Stimulated activated CD4-positive, alpha-beta T cell treated with anti-CD3 and anti-CD28 coated beads, Interleukin-1b, Interleukin-23, amount 100 ng/mL, for 24 hours (primary cell): ENCODE measurements at regions not wholly inside any gene's neighbourhood (a gene's known extent, or its start where the extent isn't known, plus 50 kb on each side); places are given as distances from the start of the nearest gene placed in this dataset.
"Not testable (repeated sequence)": the region's sequence is repeated elsewhere in the genome, so short reads cannot be mapped to it uniquely, and the experiment has no call there.

Experiments used
- DNase-seq, 4 experiments: peaks; one replicate each; pipeline ENCODE4 v3.0.0-alpha.2; 2020; ENCODE audit warnings: low read depth in 4 of 4, low spot score in 1 of 4

DNA sequence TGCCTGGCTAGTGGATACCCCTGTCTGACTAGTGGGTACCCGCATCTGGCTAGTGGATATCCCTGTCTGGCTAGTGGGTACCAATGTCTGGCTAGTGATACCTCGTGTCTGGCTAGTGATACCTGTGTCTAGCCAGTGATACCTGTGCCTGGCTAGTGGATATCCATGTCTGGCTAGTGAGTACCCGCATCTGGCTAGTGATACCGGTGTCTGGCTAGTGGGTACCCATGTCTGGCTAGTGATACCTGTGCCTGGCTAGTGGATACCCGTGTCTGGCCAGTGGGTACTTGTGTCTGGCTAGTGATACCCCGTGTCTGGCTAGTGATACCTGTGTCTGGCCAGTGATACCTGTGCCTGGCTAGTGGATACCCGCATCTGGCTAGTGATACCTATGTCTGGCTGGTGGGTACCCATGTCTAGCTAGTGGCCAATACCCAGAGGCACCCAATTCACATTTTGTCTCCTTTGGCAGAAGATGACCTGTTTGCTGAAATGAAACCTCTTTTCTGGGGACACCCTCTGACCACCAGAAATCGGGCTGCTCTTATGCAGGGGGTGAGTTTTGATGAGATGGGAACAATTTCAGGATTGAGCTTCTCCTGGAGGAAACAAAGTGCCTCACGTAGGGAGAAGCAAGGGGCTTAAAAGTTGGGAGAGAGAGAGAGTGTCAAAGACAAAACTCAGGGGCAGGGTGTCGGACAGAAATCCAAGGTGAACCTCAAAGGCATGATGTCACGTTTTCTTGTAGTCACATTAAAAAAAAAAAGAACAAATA, 63.4 kb downstream of the SMIM38 start:
- no peak for DNase-seq

DNA sequence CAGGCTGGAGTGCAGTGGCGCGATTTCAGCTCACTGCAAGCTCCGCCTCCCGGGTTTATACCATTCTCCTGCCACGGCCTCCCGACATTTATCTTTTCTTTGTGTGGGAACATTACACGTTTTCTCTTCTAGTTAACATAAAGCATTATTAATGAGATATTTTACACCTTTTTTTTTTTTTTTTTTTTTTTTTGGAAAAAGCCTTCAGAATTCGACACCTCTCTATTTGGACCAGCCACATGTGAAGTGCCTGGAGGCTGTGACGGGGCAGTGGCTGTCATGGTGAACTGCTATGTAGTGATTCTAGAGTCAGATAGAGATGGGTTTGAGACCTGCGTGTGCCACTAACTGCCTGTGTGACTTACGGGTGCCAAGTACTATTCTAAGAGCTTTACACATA, 64.3 kb downstream of the SMIM38 start:
- no peak for DNase-seq

DNA sequence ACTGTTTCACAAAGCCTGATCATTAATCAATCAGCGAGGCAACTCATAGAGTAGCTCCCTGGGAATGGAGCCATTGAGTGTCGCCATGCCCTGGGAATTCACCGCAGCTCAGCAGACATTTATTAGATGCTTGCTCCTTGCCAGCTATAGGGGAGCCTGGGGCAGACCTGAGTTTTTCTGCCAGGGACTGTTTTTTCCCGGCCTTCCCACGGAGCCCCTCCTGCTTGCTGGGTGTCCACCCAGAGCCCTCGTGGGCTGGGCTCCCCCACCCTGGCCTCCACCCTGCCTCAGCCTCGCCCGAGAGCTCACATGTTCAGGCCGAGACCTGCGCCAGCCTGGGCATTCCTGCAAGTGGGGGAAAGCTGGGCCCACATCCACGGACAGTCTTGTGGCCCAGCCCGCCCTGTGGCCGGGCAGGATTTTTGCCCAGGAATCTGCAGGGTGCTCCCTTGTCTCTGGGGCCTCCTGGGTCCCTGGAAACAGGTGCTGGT, 64.9 kb downstream of the SMIM38 start:
- DNase-seq = no peak

DNA sequence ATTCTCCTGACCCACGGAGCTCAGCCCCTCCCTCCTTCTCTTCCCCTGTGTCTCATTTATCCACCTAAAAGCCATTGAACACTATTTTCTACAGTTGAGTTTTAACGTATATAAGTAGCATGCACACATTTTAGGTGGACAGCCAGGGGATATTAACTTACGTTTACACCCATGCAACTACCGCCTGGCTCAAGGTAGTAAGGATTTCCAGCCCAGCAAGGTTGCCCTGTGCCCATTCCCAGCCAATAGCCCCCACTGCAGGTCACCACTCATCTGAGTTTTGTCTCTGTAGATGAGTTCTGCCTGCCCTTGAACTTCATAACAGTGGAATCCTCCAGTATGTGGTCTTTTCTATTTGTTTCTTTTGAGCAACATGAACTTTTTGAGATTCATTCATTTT, 65.4 kb downstream of the SMIM38 start:
- DNase-seq = no peak

DNA sequence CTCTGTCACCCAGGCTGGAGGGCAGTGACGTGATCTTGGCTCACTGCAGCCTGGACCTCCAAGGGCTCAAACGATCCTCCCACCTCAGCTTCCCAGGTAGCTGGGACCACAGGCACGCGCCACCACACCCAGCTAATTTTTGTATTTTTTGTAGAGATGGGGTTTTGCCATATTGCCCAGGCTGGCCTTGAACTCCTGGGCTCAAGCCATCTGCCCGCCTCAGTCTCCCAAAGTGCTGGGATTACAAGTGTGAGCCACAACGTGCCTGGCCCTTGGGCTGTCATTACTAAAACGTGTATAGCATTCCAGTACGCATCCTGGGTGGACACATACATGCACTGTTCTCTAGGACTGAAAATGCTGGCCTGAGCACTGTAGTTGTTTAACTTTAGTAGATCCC, 65.9 kb downstream of the SMIM38 start:
- DNase-seq = not testable (repeated sequence)

DNA sequence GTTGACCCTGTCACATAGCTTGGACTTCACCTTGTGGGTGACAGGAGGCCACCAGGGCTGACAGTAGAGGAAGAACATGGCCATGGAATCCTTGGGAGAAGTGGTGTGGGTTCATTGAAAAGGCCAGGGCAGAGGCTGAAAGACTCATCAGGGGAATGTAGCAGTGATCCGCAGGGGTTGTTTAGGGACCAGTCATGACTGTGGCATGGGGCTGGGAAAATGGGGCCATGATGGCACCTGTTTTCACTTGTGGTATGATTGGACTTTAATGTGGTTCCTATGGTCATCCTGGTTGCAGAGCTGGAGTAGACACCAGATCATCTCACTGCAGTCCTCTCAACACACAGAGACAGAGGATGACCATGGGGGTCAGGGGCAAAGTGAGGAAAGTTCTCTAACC, 66.7 kb upstream of the MYEOV start:
- DNase-seq = no peak

DNA sequence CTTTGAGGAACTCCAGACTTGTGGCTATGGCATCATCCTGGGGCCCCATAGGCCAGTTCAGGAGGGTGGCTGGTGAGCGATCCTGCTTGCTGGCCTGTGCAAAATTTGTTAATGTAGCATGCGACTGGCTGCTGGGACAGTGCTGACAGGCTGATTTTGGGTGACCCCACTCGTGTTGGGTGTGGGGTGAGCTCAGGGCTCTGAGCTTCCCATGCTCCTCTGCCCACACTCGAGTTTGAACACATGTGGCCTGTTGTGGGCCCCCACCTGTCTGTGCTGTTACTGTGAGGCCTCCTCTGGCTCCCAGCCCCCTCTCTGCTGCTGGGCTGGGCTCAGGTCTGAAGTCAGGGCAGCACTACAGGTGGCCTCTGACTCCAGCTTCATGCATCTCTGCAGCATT, 64.4 kb upstream of the MYEOV start:
- DNase-seq = no peak

DNA sequence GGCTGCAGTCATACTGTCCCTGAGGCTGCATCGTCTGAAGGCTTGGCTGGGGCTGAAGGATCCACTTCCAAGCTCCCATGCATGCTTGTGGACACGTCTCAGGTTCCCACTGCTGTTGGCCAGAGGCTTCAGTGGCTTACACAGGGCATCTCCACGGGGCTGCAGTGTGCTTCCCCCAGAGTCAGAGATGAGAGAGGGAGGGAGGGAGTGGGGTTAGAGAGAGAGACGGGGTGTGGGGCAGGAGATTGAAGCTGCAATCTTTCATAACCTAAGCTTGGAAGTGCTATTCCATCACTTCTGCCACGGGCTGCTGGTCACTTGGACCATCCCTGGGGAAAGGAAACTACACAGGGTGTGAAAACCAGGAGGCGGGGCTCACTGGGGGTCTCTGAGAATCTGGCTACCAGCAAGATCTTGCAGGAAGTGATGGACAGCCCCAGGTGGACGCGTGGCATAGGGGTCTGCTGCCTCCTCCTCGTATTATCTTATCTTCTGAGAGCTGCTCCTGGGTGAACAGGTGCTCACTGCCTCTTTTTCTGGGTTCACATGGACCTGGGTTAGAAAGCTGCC, 63.0 kb upstream of the MYEOV start:
- DNase-seq = no peak

DNA sequence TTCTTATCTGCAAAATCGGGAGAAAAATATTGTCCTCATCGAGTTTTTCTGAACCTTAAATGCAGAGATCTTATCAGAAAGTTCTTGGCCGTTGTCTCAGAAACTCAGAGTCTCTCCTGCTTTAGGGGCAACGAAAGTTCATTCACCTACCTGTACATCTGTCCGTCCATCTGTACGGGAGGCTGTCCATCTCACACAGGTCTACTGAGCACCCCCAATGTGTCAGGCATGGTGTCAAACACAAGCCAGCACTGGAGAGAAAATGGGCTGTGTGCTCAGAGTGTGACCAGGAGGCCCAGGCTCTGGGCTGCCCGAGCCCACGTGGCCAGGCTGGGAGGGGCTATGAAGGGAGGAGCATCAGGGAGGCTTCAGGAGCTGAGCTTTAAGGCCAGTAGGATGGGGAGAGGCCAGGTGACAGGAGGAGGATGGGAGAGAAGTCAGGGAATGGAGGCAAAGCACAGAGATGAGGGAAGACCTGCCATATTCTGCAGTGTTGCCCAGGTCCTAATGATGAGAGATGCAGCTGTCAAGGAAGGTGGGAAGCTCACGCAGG, 62.4 kb upstream of the MYEOV start:
- DNase-seq = no peak

DNA sequence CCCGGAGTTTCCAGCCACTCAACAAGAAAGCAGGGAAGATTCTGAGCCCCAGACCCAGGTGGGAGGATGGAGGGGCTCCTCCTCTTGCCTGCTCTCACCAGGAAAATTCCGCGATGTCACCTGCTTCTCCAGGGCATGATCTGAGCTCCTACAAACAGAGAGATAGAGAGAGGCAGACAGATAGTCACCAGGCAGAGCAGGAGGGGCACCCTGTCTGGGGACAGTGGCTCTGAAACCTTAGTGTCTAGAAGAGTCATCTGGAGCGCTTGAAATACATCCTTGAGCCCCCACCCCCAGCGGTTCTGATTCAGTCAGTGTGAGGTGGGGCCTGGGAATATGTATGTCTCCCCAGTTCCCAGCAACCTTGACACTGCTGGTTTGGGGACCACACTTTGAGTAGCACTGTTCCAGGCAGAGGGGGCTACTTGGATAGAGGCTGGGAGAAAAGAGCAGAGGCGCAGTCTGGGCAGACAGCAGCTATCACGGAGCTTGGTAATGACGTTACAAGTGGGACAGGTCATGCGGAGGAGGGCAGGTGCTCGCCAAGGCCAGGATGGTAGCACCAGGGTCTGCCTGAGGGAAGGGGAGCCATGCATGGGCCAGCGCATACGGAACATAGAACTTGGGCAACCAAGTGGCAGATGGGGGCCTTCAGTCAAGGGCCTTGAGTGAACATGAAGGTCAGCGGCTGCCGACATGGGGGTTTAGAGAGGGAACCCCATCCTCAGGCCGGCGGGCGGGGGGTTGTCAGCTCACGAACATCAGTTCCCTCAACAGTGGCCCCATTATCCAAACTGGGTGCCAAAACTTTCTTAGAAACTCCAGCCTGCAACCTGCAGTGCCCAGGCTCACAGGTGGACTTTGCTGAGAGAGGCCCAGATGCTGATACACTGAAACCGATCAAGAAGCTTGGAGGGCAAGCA, 60.9 kb upstream of the MYEOV start:
- DNase-seq = no peak

DNA sequence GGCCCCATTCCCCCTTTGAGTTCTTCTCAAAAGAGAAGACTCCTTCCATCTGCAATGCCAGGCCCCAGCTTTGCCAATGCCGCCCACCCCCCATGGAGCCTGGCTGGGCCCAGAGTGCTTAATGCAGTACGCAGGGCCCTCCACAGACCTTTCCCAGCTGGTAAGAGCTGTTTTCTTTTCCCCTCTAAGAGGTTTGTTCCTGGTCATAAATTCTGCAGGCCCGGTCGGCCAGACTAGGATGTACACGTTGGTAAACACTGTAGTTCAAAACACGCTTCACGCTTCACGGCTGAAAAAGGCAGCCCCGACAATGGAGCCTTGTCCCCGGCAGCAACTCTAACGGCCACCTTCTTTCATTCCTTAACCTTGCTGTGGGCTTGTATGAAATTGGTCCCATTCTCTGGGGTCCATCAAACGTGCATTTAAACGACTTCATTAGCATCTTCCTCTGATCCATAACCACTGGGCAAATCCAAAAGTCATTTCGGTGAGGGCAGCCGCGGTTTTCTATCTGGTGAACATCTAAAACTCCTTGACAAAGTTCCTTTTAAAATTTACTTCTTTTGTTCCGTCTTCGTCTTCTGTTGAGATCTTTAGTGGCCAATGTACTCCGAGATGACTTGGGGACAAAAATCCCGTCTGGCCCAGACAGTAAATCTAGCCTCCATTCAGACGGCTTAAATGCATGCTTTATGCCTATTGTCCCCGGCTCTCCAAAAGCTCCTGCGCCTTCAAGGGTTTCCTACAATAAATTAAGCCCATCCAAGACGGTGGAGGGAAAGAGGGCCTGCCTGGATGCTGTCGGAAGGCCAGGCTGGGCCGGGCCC, 60.0 kb upstream of the MYEOV start:
- DNase-seq = no peak

DNA sequence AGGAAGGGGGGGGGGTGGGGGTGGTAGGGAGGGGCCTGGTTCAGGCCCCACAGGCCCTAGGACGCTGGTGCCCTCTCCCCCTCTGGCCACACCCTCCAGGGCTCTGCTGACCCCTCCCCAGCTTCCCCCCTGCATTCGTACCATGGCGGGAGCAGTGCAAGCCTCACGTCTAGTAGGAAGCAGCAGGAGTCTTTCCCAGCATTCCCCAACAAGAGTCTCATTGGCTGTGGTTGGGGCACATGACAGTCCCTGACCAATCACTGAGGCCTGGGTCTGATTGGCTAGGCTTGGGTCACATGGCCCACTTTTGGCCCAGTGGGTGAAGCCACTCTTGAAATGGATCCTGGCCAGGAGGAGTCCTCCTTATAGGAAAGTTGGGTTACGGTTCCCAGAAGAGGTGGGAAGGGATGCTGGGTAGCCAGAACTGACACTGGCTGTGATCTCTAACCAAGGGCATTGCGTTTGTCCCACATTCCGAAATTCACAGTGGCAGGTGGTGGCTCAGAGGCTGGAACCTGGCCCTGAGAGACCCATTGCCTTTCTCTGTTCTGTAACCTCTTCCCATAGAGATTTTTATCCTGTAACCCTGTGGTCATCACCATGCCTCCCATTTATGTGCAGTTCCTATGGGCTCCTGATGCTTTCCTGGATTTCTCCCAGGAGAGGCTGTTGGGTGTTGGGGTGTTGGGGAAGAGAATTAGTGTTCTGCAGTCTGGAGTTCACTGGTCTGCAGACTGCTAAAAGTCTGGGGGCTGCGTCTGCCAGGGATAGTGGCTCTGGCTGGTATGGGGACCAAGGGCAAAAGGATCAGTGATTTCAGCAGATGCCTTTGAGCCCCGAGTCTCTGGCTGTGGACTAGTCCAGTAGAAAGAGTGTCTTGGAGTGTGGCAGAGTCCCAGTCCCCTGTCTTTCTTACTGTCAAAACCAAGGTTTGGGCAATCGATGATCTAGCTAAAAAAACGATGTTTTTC, 58.9 kb upstream of the MYEOV start:
- DNase-seq = no peak

DNA sequence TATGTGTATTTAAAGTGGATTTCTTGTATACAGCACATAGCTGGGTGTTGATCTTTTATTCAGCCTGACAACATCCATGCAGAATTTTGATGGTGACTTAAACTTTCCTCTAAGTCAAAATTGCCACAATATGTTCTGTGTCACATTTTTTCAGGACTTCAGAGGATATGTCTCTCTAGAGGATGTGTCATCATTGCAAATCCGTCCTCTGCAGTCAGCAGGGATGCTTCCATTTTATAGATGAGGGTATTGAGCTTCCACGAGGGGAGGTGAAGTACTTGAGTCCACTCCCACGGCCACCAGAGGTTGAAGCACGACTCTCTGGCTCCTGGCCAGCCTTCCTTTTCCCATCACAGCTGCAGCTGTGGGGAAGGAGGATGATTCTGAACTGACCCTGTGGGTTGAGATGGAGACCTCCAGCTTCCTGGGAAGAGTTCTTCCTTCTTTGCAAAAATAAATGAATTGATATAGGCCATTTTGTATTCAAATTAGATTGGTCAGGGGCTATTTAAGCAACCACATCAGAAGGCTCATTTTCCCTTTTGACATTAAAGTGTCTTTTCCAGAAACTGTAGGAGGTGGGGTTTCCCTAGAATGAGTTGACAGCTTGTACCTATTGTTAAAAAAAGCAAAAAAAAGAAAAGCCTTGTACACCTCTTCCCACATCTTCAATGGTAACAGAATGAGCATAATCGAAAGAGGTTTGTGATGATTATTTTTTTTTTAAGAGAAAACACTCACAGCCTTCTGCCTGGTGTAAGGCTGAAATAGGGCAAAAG, 55.2 kb upstream of the MYEOV start:
- no peak for DNase-seq

DNA sequence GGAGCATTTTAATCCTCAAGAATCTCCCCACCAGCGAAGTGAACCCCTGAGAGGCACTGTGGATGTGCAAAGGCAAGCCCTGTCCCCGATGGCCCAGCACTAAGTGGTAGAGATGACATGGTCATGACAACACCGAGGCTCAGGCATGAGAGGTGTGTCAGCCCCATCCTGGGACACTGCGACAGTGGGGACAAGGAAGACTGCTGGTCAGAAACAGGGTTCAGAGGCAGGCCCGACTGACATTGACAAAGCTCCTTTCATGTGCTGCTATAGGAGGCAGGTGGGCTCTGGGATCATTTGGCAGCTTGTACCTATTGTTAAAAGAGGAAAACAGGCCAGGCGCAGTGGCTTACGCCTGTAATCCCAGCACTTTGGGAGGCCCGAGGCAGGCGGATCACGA, 54.3 kb upstream of the MYEOV start:
- DNase-seq = no peak

DNA sequence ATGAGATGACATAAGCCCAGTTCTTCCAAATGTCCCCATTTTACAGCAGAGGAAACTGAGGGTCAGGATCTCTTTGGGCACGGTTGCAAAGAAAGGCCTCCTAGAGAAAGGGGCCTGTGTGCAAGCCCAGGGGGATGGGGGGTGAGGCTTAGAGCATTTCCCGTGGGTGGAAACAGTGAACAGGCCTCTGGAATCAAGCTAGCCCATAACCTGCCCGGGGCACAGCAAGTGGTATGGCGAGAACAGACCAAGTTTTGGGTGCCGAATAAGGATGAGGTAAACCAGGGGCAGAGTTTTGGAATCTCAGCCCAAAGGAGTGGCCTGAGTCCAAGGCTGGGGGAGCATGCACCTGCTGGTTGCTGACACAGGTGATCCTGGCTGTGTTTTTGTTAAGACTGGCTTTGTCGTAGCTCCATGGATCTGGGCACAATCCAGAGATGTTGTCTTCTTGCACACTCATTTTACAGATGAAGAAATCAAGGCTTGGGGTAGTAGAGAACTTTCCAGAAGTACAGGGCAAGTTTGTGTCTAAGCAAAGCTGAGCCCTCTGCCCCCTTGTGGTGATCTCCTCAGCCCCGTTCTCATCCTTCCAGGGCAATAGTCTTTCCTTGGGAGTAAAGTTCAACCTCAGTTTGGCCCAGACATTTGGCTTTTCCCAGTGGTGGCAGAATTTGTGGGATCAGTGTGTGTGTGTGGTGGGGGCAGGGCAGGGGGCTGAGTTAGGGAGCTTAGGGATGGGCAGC, 53.5 kb upstream of the MYEOV start:
- DNase-seq = no peak

DNA sequence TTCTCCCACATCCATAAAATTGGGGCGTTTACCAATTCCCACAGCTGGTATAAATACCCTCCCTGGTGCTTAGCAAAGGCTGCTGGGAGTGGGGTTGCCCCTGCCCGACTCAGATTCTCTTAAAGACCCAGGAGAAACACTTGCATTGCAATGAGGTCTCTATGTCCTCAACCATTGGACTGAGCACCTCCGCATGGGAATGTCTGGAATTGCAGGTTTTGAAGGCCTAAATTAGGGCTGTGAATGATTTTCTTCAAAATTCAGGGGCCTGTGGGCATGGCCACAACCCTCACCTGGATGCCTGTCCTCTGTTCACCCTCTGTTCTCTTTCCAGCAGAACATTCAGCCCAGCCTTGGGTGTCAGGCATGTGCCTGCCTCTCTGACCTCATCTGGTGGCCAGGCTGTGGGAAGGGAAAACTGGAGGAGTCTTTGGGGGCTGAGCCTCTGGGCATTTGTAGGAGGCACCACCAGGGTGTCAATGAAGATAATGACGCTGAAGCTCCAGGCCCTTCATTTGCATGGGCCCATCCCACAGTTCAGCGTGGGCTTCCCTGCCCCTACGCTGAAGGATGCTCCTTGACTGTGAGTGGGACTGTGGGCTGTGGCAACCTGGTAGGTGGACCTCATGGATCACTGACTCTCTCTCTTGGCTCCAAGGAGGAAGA, 52.7 kb upstream of the MYEOV start:
- no peak for DNase-seq

DNA sequence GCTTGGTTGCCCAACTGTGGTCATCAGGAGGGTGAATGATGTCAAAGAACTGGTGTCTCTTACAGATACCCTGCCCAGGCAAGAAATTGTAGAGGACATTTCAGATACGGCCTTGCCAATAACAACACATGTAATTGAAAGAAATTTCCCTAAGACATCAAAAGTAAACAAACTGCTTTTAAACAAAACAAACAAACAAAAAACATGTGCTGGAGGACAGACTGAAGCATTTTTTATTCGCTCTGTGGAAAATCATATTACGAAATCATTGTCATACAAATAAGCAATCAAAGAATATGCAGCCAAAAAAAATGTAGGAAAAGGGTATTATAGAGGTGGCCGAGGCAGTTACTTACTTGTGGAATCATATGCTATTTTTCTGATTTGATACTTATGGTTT, 52.1 kb upstream of the MYEOV start:
- no peak for DNase-seq
